Activated CD8-positive, alpha-beta T cell treated with anti-CD3 and anti-CD28 coated beads, Interleukin-2, amount 10 ng/mL, durations not matched to agents 7 days and 5 days (primary cell): ENCODE measurements at regions not wholly inside any gene's neighbourhood (a gene's known extent, or its start where the extent isn't known, plus 50 kb on each side); places are given as distances from the start of the nearest gene placed in this dataset.

Experiments
- ATAC-seq: fragments of 150-1000 bp; cut with Tn5 transposase; one replicate; pipeline ENCODE4 v1.10.0; 2021; ENCODE audit warnings: moderate library complexity
- CTCF ChIA-PET: fragments of 350-600 bp; sonication (Branson Sonifier 250); formaldehyde crosslinking; loops from one replicate; lab custom pipeline; 2021; ENCODE audit warnings: antibody characterized with exemption; lab: Charles Lee
- POLR2A ChIA-PET: fragments of 350-600 bp; sonication (Branson Sonifier 250); formaldehyde crosslinking; loops from one replicate; lab custom pipeline; 2021; ENCODE audit warnings: antibody characterized with exemption; lab: Charles Lee
- DNase-seq: peaks from one replicate; pipeline ENCODE4 v3.0.0-alpha.2; 2020
- H3K27ac Mint-ChIP-seq: one replicate; pipeline ENCODE4 v1.8.0; 2021; ENCODE audit warnings: mild to moderate bottlenecking, mixed read lengths
- H3K27me3 Mint-ChIP-seq: one replicate; pipeline ENCODE4 v1.8.0; 2021; ENCODE audit warnings: low read depth, mixed read lengths
- H3K36me3 Mint-ChIP-seq: one replicate; pipeline ENCODE4 v1.8.0; 2021; ENCODE audit warnings: low read depth, mixed read lengths
- H3K4me1 Mint-ChIP-seq: one replicate; pipeline ENCODE4 v1.8.0; 2021; ENCODE audit warnings: low read depth, mixed read lengths
- H3K4me3 Mint-ChIP-seq: one replicate; pipeline ENCODE4 v1.8.0; 2021; ENCODE audit warnings: mild to moderate bottlenecking, mixed read lengths
- H3K9me3 Mint-ChIP-seq: one replicate; pipeline ENCODE4 v1.8.0; 2022; ENCODE audit warnings: mixed read lengths; ENCODE audit not compliant: insufficient read depth

GRCh38 chr22:47782328-47783075 lies 1020.1 kb downstream of the TBC1D22A start:
- Mint-ChIP-seq H3K27ac (no peak overlapping the region), H3K9me3 (peaks cover 3% of the 10 kb centered on the region), H3K36me3 (no peaks in the 10 kb centered on the region), H3K4me3 (no peak overlapping the region), H3K4me1 (no peaks in the 10 kb centered on the region), H3K27me3 (no peaks in the 10 kb centered on the region)
- ChIA-PET POLR2A (no interaction called here), CTCF (no interaction called here)
- DNase-seq = no peak
- no peak for ATAC-seq

GRCh38 chr22:47781427-47782111 lies 1019.1 kb downstream of the TBC1D22A start:
- H3K4me3 Mint-ChIP-seq = no peak overlapping the region
- no peaks in the 10 kb centered on the region for H3K4me1 Mint-ChIP-seq
- no peaks in the 10 kb centered on the region for H3K27me3 Mint-ChIP-seq
- ATAC-seq (no peak), DNase-seq (no peak)
- peaks cover 3% of the 10 kb centered on the region for H3K9me3 Mint-ChIP-seq
- H3K27ac Mint-ChIP-seq = no peak overlapping the region
- CTCF ChIA-PET = no interaction called here
- POLR2A ChIA-PET = no interaction called here
- H3K36me3 Mint-ChIP-seq = no peaks in the 10 kb centered on the region

DNA sequence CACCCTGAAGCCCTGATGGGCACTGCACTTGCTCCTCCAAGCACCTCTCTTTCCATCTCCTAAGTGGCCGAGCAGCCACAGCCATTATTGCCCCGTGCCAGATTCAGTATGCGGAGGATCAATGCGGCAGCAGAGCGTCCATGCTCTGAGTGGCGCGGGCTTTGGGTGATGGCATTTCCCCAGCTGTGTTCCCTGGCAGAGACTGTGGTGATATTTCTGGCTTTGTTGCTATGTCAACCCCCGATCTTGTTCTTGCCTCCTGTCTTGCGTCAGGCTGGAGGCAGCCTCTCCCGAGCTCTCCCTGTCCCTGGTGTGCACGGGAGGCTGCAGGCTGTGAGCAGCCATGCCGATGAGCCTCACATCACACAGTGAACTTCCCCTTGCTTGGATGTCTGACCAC lies 1018.6 kb downstream of the TBC1D22A start:
- Mint-ChIP-seq H3K27me3 (no peaks in the 10 kb centered on the region), H3K36me3 (no peaks in the 10 kb centered on the region), H3K4me3 (no peak overlapping the region), H3K4me1 (no peaks in the 10 kb centered on the region), H3K9me3 (peaks cover 1% of the 10 kb centered on the region), H3K27ac (no peak overlapping the region)
- ChIA-PET POLR2A (no interaction called here), CTCF (no interaction called here)
- DNase-seq (no peak), ATAC-seq (no peak)

- ChIA-PET CTCF (no interaction called here), POLR2A (no interaction called here)
- no peaks in the 10 kb centered on the region for H3K9me3 Mint-ChIP-seq
- DNase-seq (no peak), ATAC-seq (no peak)
- H3K4me1 Mint-ChIP-seq = no peaks in the 10 kb centered on the region
- no peak overlapping the region for H3K4me3 Mint-ChIP-seq
- no peaks in the 10 kb centered on the region for H3K27me3 Mint-ChIP-seq
- no peak overlapping the region for H3K27ac Mint-ChIP-seq
- H3K36me3 Mint-ChIP-seq = no peaks in the 10 kb centered on the region
Observed at GRCh38 chr22:47780281-47780875, 1017.9 kb downstream of the TBC1D22A start.

DNA sequence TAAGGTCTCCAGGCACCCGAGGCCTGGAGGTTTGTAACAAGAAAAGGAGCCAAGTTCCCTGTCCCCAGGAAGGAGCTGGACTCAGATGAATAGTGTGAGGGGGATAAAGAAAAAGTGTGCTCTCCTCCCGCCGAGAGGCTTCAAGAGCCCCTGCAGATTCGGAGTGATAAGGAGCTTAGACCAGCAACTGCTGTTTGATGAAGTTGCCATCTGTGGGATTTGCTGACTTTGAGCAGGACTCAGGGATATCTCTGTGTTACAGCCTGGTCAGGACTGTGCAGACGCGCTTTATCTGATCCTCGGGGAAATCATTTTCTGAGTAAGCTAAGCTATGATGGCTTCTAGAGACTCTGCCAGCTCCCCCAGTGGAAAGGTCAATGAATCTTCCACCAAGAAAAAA lies 1017.0 kb downstream of the TBC1D22A start:
- no peak for DNase-seq
- Mint-ChIP-seq H3K9me3 (no peaks in the 10 kb centered on the region), H3K4me3 (no peak overlapping the region), H3K27ac (no peak overlapping the region), H3K27me3 (no peaks in the 10 kb centered on the region), H3K36me3 (no peaks in the 10 kb centered on the region), H3K4me1 (no peaks in the 10 kb centered on the region)
- CTCF ChIA-PET = no interaction called here
- ATAC-seq = no peak
- POLR2A ChIA-PET = no interaction called here

- no peaks in the 10 kb centered on the region for H3K36me3 Mint-ChIP-seq
- no peaks in the 10 kb centered on the region for H3K9me3 Mint-ChIP-seq
- DNase-seq = no peak
- ATAC-seq = no peak
- no peaks in the 10 kb centered on the region for H3K4me1 Mint-ChIP-seq
- no peak overlapping the region for H3K4me3 Mint-ChIP-seq
- H3K27ac Mint-ChIP-seq = no peak overlapping the region
- POLR2A ChIA-PET = no interaction called here
- no peaks in the 10 kb centered on the region for H3K27me3 Mint-ChIP-seq
- CTCF ChIA-PET = no interaction called here
Observed at GRCh38 chr22:47778160-47778658, 1015.8 kb downstream of the TBC1D22A start.

DNA sequence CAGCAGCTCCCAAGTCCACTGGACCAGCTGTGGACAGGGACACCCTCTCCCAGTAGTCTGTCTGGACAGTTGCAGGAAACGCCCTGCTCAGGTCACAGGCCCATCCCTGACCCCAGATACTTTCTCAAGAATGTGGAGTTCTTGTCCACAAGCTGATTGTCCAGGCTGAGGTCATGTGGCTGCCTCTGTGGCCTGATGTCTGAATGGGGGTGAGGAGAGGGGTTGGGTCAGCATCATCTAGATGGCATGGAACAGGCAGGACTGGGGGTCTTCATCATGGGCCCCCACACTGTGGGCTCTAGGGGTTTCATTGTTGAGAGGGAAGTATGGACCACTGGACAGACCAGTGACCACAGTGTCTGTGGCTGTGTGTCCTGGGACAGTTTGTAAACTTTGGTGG lies 1015.0 kb downstream of the TBC1D22A start:
- no peak overlapping the region for H3K4me3 Mint-ChIP-seq
- no peak for ATAC-seq
- no peaks in the 10 kb centered on the region for H3K36me3 Mint-ChIP-seq
- CTCF ChIA-PET = no interaction called here
- no peaks in the 10 kb centered on the region for H3K9me3 Mint-ChIP-seq
- H3K4me1 Mint-ChIP-seq = no peaks in the 10 kb centered on the region
- no peak for DNase-seq
- H3K27me3 Mint-ChIP-seq = no peaks in the 10 kb centered on the region
- no peak overlapping the region for H3K27ac Mint-ChIP-seq
- POLR2A ChIA-PET = no interaction called here

DNA sequence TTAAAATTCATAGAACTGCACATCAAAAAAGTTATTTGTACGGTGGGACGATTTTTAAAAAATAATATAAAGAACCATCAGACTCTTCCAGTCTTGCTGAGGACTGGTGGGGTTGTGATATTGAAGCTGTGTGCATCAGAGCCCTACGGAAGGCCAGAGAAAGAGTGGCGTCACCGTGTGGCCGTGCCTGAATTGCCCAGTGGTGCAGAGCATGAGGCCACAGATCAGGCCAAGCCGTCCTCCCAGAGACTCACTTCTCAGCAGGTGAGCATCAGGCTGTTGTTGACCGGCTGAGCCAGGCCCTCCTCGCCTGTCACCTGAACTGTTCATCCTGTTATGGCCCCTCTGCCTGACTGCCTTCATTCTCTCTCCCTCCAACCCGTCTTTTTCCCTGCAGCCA lies 1013.9 kb downstream of the TBC1D22A start:
- DNase-seq = no peak
- H3K4me3 Mint-ChIP-seq = no peak overlapping the region
- CTCF ChIA-PET = no interaction called here
- no peaks in the 10 kb centered on the region for H3K9me3 Mint-ChIP-seq
- H3K27me3 Mint-ChIP-seq = no peaks in the 10 kb centered on the region
- no peaks in the 10 kb centered on the region for H3K4me1 Mint-ChIP-seq
- no peak overlapping the region for H3K27ac Mint-ChIP-seq
- no peak for ATAC-seq
- POLR2A ChIA-PET = no interaction called here
- H3K36me3 Mint-ChIP-seq = no peaks in the 10 kb centered on the region

GRCh38 chr22:47775686-47776085 lies 1013.2 kb downstream of the TBC1D22A start:
- Mint-ChIP-seq H3K4me1 (no peaks in the 10 kb centered on the region), H3K4me3 (no peak overlapping the region)
- POLR2A ChIA-PET = no interaction called here

GRCh38 chr22:47775191-47775590 lies 1012.7 kb downstream of the TBC1D22A start:
- no peaks in the 10 kb centered on the region for H3K4me1 Mint-ChIP-seq

More at GRCh38 chr22:47775686-47776085, 1013.2 kb downstream of the TBC1D22A start:
- no peak for ATAC-seq
- Mint-ChIP-seq H3K36me3 (no peaks in the 10 kb centered on the region), H3K27ac (no peak overlapping the region), H3K9me3 (no peaks in the 10 kb centered on the region), H3K27me3 (no peaks in the 10 kb centered on the region)
- no peak for DNase-seq
- CTCF ChIA-PET = no interaction called here

DNA sequence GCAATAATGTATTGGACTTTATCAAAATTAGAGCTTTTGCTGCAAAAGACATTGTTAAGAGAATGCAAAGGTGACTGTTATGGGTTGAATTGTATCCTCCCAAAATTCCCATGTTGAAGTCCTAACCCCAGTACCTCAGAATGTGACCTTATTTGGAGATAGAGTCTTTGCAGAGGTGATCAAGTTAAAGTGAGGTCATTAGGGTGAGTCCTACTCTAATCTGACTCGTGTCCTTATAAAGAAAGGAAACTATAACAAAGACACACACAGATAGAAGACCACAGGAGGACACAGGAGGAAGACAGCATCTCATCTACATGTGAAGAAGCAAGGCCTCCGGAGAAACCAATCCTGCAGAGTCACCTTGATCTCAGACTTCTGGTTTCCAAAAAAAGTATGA lies 1011.2 kb downstream of the TBC1D22A start:
- Mint-ChIP-seq H3K27ac (no peak overlapping the region), H3K4me1 (no peaks in the 10 kb centered on the region), H3K4me3 (no peak overlapping the region), H3K9me3 (no peaks in the 10 kb centered on the region), H3K27me3 (no peaks in the 10 kb centered on the region), H3K36me3 (no peaks in the 10 kb centered on the region)
- DNase-seq (no peak), ATAC-seq (no peak)
- ChIA-PET CTCF (interaction anchor here (0.7 kb wide), 1 partner anchor 66 kb away, joined by 3 read pairs; no protein-coding TSS in a partner anchor), POLR2A (no interaction called here)

More at GRCh38 chr22:47775191-47775590, 1012.7 kb downstream of the TBC1D22A start:
- DNase-seq (no peak), ATAC-seq (no peak)
- Mint-ChIP-seq H3K4me3 (no peak overlapping the region), H3K9me3 (no peaks in the 10 kb centered on the region), H3K27ac (no peak overlapping the region), H3K36me3 (no peaks in the 10 kb centered on the region), H3K27me3 (no peaks in the 10 kb centered on the region)
- POLR2A ChIA-PET = no interaction called here
- CTCF ChIA-PET = no interaction called here

DNA sequence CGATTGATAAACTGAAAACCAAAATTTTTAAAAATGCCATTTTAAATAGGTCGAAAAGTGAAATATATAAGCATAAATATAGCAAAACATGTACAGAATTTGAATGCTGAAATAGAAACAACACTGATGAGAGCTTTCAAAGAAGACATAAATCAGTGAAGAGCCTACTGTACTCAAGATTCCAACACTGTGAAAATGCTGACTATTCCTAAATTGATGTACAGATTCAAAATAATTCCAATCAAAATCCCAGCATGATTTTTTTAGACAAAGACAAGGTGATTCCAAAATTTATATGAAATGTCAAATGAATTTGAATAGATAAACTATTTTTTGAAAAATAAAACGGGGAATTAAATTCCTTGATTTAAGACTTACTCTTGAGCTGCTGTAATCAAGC lies 1010.4 kb downstream of the TBC1D22A start:
- Mint-ChIP-seq H3K27ac (no peak overlapping the region), H3K4me3 (no peak overlapping the region), H3K36me3 (no peaks in the 10 kb centered on the region), H3K27me3 (no peaks in the 10 kb centered on the region), H3K4me1 (no peaks in the 10 kb centered on the region), H3K9me3 (no peaks in the 10 kb centered on the region)
- CTCF ChIA-PET = interaction anchor here (0.7 kb wide), 1 partner anchor 67 kb away, joined by 3 read pairs; no protein-coding TSS in a partner anchor
- DNase-seq (no peak), ATAC-seq (no peak)
- POLR2A ChIA-PET = no interaction called here
